ENCODE measurements at regions not wholly inside any gene's neighbourhood (a gene's known extent, or its start where the extent isn't known, plus 50 kb on each side); places are given as distances from the start of the nearest gene placed in this dataset.

DNA sequence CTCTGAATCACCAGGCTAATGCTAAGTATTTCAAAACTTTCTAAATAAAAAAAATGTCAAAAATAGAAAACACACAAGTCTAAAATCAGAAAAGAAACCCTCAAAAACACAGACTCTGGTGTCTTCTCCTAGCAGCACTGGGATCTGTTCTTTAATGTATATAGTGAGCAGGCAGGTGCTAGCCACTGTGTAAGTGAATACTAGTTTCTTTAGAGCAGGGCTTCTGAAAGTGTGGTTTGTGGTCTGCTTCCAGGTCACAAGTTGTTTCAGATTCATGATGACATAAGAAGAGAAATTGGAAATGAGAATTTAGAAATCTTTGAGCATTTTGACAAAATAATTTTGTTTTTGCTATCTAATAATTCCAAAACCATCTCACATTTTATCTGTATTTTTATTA is 763.1 kb downstream of the USP25 start:
- TF ChIP-seq, protein P1, sequence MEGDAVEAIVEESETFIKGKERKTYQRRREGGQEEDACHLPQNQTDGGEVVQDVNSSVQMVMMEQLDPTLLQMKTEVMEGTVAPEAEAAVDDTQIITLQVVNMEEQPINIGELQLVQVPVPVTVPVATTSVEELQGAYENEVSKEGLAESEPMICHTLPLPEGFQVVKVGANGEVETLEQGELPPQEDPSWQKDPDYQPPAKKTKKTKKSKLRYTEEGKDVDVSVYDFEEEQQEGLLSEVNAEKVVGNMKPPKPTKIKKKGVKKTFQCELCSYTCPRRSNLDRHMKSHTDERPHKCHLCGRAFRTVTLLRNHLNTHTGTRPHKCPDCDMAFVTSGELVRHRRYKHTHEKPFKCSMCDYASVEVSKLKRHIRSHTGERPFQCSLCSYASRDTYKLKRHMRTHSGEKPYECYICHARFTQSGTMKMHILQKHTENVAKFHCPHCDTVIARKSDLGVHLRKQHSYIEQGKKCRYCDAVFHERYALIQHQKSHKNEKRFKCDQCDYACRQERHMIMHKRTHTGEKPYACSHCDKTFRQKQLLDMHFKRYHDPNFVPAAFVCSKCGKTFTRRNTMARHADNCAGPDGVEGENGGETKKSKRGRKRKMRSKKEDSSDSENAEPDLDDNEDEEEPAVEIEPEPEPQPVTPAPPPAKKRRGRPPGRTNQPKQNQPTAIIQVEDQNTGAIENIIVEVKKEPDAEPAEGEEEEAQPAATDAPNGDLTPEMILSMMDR (conservative IDR thresholded peaks at IDR 0.05), result no peak
- no peak for TF ChIP-seq ZFX (IDR thresholded peaks at IDR 0.05)

All from C4-2B (cell line).